Fibroblast of lung (primary cell): ENCODE measurements at regions not wholly inside any gene's neighbourhood (a gene's known extent, or its start where the extent isn't known, plus 50 kb on each side); places are given as distances from the start of the nearest gene placed in this dataset.

Experiments used
- CTCF ChIP-seq, 2 donors: IDR thresholded peaks in 1 of 2; conservative IDR thresholded peaks in 1 of 2; 1 replicate in 1 of 2; 2 replicates in 1 of 2; pipeline ENCODE4 v1.5.1; 2011 to 2012; ENCODE audit warnings: low read length in 2 of 2, control low read depth in 1 of 2, inconsistent platforms in 1 of 2, low read depth in 1 of 2, mild to moderate bottlenecking in 1 of 2
- EZH2 ChIP-seq: IDR thresholded peaks from 2 replicates; pipeline ENCODE4 v1.5.1; 2012; ENCODE audit warnings: low read length, control low read depth, mild to moderate bottlenecking; ENCODE audit errors: missing control alignments

- no peak for TF ChIP-seq EZH2
- no peak for TF ChIP-seq CTCF (conservative IDR thresholded peaks at IDR 0.05 in 1 of 2, IDR thresholded peaks at IDR 0.05 in 1 of 2; ENCODE audit: low read depth in 1 of 2, low read length in 2 of 2)
These were observed 364.0 kb upstream of the KCND2 start for GRCh38 chr7:119908948-119909347.
